ENCODE measurements at regions not wholly inside any gene's neighbourhood (a gene's known extent, or its start where the extent isn't known, plus 50 kb on each side); places are given as distances from the start of the nearest gene placed in this dataset.

DNA sequence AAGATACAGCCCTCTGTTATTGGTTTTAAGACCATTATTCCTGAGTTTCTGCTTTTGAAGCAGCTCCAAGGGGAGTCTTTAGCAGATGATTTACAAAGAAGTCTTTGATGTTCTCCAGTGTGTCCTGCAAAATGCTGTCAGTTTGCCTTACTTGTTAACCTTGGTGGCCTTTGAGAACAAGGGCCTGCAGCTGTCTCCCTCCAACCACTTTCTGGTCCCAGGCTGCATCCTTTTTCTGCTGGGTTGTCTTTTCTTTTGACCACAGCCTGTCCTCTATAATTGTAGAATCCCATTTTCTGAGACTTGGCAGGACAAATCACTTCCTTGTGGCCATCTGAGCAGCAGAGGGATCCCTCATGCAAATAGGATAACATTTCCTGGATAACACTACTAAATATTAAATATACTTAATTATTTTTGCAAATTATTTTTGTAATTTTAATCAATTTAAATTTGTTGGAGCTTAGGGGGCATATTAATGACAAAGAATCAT is 281.4 kb downstream of the DMRT2 start:
- DNase-seq (ENCODE audit: low spot score), result no peak

DNA sequence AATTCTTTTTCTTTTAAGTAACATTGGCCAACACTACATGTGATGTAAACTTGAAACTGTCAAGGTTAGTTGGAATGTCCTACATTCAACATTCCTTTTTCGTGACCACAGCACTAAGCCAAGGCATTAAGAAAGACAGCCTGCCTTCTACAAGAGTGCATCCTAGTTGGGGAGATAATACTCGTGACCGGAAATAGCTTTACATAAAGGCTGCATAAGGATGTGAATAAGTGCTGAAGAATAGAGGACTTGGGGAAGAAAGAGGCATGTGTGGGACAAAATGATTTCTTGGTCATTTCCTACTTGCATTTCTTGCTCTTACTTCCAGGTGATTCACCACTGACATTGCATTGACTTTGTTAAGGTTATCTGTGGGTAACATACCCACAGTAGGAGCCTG is 282.0 kb downstream of the DMRT2 start:
- DNase-seq (ENCODE audit: low spot score), result no peak

DNA sequence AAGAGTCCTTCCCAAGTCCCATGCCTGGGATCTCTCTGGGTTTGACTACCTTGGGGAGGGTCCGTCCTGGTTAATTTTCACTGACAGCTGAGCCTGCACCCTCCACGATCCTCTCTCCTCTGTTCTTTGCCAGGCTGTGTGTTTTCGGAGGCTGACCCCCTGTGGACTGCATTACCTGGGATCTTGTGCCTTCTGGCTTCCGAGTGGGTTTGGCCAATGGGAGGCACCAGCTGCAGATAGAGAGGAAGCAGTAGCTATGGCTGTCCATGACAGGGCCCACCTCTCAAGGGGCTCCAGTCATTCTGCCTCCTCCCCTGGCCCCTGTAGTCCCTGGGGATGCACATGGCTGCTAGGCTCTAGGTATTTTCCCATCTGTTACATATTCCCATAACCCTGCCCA is 285.0 kb downstream of the DMRT2 start:
- DNase-seq (ENCODE audit: low spot score), result no peak

DNA sequence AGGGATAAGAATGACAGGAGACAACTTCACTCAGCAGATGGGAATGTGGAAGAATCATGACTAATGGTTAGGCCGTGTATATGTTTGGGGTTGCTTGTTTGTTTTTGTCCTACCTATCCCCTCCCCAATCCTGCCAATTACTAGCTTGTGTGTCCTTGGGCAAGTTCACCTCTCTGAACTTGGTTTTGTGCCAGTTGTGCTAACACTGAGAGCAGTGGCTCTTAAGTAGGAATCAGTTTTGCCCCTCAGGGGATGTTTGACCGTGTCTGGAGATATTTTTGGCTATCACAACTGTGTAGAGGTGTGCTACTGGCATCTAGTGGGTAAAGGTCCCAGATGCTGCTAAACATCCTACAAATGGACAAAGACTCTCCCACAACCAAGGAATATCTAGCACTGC is 287.0 kb downstream of the DMRT2 start:
- no peak for DNase-seq (ENCODE audit: low spot score)

DNA sequence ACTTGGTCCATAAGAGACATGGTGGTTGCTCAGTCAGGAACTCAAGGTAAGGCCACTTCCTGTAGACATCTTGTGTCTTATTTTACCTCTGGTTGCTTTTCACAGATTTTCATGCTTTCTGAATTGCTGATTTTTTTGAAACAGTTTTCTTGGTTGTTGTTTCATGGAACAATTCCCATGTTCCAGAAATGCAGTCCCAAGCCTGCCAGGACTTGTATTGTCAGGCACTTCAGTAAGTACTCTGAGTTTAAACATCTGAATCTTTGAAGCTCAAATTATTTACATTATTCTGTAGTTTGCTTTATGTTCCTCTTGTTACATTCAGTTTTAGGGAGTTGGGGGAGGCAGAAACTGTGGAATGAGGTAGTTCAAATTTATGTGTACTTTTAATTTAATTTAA is 290.2 kb downstream of the DMRT2 start:
- DNase-seq (ENCODE audit: low spot score), result no peak

DNA sequence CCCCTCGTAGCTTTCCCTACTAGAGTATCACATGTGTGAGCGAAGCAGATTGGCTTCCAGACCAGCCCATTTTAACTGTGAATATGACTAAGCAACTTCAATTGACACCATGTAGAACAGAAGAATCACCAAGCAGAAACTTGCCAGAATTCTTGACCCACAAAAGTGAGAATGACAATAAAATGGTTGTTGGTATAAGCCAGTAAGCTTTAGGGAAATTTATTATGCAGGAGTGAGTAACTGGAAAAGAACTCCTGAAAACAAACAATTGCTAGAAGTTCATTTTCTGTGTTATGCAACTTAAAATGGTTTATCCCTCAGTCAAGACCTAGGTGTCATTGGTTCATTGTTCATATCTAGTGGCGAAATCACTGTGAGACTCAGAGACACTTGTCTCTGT is 303.1 kb downstream of the DMRT2 start:
- DNase-seq (ENCODE audit: low spot score), result no peak

DNA sequence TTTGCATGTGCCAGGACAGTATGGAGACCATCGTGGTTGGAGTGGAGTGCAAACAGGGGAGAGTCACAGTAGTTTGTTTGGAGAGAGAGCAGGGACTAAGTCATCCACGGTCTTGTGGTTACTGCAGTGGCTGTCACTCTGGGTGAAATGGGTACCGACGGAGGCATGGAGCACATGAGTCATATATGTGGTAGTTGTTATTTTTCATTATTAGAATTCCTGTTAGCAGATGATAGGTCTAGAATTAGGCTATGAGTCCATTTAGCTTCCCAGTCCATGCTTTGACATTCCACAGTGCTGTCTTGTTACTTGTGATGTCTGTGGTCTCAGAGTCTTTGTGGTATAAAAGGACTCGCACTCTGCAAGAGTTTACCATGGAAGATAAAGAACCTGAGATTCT is 303.9 kb downstream of the DMRT2 start:
- DNase-seq (ENCODE audit: low spot score), result no peak

DNA sequence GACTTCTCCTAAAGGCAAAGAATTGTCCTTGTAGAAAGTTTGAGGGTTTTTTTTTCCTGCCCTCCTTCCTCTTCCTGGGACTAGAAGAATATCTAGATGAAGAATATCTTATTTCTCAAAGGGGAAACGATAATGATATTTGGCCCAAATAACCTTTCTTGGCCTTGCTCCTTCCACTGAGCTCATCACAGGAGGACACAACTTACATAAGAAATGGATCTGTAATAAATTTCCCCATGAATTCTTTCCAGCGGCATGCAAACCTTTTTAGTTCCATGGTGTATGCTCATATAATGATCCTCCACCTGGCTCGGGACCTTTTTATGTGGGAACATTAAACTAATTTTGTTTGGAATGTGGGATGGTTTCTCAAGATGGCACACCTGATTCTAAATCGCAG is 304.4 kb downstream of the DMRT2 start:
- DNase-seq (ENCODE audit: low spot score), result no peak

DNA sequence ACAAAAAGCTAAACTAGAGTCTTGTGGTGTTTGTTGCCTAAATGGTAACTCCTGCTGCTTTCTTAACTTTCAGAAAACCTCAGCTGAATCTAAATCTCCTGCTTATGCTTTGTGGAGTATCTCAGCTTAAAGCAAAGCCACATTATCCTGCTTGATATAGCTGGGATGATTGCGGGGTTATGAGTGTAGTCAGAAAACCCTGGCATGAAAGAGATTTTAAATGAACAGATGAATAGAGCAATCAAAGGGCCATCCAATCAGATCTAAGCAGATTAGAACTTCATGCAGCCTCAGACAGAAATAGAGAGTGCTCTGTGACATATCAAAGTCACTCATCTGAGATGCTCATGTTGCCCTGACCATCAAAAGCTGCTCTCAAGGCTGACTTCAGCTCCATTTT is 305.5 kb downstream of the DMRT2 start:
- DNase-seq (ENCODE audit: low spot score), result no peak

DNA sequence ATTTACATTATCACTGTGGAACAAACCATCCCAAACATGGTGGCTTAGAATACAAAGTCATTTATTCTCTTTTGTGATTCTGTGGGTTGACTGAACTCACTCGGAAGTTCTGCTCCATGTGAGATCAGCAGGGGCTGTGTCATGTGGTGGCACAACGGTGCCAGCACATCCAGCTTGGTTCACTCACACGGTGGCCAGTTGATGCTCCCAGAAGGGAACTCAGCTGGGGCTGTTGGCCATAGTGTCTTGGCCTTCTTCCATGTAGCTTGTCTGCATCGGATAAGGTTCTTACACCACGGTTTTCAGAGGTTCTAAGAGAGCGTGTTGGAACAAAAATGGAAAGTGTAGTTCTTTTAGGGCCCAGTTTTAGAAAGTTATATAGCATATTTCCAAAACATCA is 312.7 kb downstream of the DMRT2 start:
- DNase-seq (ENCODE audit: low spot score), result no peak

DNA sequence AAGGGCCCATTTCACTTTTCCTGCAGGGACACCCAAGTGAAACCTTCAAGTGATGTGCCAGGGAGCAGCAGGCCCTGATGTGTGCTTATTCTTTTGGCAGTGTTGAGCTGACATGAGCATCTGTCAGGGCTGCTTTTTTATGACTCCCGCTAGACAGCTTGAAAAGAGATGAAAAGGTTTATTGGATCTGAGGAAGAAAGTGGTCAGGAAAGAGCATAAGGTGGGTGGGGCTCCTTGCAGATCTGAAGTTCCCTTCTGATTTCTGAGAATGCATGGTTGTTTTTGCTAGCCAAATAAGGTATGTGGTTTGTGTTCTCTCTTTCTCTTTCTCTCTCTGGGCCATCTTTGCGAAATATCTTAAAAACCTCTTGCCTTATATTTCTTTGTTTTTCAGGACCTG is 316.1 kb downstream of the DMRT2 start:
- DNase-seq (ENCODE audit: low spot score), result no peak

DNA sequence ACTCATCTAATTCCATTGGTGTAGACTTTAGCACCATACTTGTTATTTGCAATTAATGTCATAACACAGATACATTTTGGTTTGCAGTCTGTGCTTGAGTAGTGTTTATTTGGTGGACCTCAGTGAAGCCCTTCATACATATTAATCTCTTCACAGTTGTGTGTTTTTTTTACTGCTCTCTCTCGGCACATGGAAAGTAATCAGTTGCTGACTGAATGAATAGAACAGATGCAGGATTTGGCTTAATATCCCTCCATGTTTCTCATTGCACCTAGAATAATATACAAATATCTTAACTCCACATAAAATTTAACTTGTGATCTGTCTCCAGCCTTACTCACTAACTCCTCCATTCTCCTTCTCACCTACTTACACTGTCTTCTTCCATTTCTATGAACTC is 319.1 kb downstream of the DMRT2 start:
- no peak for DNase-seq (ENCODE audit: low spot score)

DNA sequence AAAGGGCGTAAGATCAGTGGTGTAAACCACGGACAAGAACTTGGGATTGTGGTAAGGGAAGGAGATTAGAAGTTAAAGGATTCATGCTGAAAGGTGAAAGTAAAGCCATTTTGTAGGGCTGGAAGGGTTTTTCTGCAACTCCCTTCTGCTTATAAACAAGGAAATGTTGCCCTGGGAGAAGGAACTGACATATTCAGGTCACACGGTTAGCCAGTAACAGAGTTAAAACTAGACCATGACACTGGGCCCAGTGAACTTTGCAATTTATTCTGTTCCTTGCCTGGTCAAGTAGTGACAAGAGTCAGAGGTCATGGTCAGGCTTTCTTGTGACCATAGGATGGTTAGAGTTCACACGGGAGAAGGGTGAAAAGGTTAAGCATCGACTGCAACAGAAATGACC is 323.3 kb downstream of the DMRT2 start:
- DNase-seq (ENCODE audit: low spot score), result no peak

DNA sequence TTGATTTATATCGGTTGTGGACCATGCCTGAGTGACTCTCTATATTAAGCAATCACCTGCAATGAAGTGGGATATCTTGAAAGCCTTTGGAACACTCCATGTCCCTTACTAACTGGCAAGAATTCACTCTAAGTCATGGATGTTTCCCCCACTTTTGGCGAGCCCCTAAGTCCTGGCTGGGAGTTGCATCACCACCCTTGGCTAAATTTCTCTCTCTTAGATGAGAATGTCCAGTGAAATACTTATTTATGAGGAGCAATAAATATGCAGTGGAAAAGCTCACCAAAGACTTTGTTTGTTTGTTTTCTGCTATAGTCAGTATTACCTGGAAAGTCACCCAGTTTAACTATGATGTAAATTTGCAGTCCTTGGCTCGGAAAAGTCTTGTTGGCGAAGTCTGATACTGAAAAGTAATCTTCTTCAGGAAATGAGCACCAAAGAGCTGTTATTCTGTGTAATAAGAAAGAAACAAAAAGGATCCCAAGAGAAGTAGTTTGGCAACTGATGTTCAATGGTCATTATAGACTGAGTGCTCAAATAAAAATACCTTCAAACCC is 333.8 kb downstream of the DMRT2 start:
- DNase-seq (ENCODE audit: low spot score), result no peak

DNA sequence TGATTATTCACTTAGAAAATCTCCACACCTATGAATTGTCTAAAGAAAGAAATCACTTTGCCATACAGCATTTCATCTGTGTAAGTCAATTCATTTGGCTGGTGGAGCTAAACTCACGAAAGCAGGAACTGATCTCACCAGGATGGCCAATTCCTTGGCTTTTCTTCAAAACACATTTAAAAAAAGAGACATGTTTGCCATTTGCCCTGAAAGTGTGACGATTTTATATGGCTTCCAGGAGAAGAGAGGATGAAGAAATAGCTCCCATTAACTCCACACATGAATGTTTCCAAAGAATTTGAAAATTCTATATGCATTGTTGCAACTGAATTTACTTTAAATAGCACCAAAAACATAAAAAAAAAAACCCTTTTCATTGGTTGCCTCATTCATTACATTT is 334.7 kb downstream of the DMRT2 start:
- DNase-seq (ENCODE audit: low spot score), result no peak

DNA sequence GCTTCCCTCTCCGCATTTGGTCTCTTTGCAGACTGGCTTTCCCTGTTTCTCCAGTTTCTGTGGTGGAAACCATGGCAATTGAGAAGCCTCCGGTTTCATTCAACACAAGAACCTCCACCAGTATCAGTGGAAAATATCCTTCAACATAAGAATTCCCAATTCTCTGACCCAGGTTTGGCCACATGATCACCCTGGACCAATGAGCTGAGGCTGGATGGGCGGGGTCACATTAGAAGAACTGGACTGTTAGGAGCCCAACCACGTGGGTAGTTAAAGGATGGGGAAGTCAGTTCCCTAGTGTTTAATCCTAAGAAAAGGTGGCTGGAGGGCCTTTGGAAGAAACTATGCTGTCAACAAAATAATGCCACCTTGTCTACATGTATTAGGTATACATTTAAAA is 336.3 kb downstream of the DMRT2 start:
- DNase-seq (ENCODE audit: low spot score), result no peak

DNA sequence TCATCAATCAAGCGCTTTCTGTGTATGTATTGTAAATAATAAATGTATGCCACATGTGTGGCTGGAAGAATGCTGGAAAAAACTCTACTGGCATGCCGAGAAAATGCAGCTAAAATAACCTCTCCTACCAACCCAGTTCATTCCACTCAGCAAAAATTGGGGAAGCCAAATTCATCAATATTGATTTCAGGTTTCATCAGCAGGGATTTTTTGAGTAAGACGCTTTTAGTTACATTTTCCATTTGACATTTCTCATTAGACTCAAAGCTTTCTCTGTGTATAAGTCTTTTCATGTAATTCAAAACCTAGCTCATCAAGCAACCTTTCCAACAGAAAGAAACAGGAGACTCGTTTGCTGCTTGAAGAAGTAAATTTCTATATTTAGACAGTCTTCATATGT is 338.1 kb downstream of the DMRT2 start:
- DNase-seq (ENCODE audit: low spot score), result no peak

DNA sequence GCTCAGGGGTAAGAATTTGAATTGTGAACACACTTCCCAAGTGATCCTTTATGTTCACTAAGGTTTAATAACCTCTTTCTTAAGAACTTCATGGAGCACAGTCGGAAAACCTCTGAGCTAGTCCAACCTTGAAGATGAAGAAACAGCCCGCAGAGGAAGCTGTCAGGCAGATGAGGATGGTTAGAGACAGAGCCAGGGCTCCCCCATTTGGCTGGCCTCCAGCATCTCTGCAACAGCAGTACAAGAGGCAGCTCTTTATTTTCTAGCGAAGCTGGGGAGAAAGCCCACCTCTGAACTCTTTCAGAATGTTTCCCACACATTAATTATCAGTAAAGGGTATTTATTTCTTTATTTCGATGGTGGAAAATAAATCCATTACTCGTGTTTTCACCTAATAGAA is 350.8 kb downstream of the DMRT2 start:
- no peak for DNase-seq (ENCODE audit: low spot score)

DNA sequence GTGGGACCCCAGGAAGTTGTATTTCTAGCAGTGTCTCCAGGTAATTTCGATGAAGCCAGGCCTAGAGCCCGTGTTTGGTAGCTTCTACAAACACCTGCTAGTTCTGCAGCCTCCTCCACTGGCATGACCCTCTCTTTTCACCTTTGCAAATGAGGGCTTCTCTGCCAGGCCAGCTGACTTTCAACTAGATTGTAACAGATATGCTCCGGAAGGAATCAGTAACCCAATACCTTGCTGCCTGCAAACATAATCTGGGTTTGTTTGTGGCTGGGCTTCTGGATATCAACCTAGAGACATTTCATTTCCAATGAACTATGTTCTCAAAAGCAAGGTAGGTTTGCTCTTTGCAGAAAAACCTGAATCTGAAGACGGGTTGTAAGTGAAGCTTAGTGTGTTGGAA is 354.8 kb downstream of the DMRT2 start:
- no peak for DNase-seq (ENCODE audit: low spot score)

DNA sequence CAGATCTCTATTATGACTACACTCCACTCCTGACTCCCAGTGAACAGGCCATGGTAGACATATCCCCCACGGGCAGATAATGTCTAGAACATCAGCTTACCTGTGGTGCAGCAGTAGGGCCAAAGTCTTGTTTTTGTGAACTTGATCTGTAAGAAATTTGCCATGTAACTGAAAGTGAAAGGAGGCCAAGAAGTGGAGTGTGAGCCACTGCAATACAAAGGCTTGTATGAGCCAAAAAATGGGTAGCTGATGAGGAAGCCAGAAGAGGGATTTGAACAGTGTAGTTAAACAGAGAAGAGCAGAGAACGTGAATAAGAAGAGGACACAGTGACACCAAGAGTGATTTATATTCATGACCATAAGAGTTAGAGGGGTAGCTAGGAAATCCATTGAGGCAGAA is 361.7 kb downstream of the DMRT2 start:
- DNase-seq (ENCODE audit: low spot score), result no peak

DNA sequence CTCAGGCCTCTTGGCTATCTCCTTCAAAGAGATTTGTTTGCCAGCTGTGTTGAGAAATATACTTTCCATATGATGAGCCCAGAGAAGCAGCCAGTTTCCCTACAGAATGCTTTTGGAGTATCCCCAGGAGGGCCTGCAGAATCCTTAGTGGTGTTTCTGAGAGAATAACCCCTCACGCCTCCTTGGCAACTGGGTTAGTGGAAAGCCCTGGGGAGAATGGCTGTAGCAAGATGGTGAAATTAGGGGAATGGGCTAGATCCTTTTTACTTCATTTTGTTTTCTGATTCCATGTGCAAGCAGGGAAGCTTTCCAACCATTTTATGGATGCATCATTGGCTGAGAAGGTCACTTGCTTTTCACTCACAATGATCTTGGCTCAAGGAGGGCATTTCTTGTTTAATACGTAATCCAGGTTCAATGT is 364.6 kb downstream of the DMRT2 start:
- no peak for DNase-seq (ENCODE audit: low spot score)

DNA sequence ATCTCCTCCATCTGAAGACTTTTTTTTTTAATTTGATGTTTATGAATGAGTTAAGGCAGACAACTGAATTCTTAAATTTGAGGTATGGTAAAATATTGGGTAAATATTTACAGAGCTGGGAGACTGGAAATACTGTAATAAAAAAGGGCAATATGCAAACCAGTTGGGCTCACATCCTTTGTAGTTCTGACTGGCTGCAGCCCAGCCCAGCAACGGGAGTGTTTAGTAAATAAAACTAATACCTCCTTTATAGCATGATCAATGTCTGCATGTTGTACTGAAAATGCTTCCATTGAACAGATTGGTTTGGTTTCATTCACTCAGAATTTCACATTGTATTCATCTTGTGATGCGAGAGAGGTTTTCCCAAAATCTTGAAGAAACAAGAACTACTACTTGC is 365.0 kb downstream of the DMRT2 start:
- DNase-seq (ENCODE audit: low spot score), result no peak

DNA sequence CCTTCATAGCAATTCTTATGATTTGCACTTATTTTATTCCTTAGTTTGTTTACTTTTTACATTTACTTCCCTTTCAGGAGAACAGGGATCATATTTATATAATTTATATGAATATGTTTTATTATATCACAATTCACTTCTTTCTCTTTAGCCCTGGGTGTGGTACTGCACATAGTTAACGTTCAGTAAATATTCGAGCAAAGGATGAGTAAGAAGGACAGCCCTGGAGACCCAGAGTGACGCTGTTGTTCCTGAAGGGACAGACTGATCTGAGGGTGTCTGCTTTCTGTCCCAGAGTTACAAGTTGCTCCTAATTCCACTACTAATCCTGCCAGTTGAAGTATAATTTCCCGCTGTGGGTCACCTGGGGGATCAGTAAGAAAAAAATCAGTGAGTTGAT is 366.1 kb downstream of the DMRT2 start:
- no peak for DNase-seq (ENCODE audit: low spot score)

DNA sequence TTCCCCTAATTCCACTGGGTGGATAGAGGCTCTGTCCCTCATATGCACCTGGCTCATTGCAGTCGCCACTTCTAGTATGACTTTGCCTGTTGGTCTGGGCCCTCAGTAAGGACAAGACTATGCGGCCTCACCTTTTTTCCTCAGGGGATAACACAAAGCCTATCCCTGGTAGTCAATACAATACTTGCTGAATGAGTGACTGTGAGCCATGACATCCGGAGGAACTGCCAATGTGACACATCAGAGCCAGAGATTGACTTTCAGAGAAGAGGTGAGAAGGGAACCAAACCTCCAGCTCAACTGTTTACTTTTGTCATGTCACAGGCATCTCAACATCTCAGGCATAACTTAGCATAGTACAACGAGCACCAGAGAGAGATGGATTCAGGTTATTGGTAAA is 371.3 kb downstream of the DMRT2 start:
- DNase-seq (ENCODE audit: low spot score), result no peak

DNA sequence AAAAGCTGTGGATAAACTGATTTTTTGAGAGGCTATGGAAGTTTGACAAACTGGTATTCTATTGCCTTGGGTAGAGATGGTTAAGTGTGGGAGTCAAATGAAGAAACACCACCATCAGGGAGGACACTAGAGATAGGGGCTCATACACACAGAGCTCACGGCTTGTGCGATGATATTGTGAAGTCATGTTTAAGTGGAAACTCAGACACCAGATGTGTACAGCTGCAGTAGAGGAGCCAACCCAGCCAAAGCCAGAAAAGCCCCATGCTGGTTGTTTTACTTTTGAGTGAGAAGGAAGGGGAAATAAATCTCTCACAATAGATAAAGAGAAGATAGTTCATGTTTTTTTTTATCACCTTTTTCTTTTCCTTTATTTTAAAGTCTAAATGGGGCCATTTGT is 377.7 kb downstream of the DMRT2 start:
- DNase-seq (ENCODE audit: low spot score), result no peak
